Fibroblast of skin of left biceps (primary cell): ENCODE measurements at regions not wholly inside any gene's neighbourhood (a gene's known extent, or its start where the extent isn't known, plus 50 kb on each side); places are given as distances from the start of the nearest gene placed in this dataset.

Experiments
- DNase-seq, 2 experiments: peaks; one replicate each; pipeline ENCODE4 v3.0.0-alpha.2; 2013; ENCODE audit warnings: low read depth in 2 of 2

DNA sequence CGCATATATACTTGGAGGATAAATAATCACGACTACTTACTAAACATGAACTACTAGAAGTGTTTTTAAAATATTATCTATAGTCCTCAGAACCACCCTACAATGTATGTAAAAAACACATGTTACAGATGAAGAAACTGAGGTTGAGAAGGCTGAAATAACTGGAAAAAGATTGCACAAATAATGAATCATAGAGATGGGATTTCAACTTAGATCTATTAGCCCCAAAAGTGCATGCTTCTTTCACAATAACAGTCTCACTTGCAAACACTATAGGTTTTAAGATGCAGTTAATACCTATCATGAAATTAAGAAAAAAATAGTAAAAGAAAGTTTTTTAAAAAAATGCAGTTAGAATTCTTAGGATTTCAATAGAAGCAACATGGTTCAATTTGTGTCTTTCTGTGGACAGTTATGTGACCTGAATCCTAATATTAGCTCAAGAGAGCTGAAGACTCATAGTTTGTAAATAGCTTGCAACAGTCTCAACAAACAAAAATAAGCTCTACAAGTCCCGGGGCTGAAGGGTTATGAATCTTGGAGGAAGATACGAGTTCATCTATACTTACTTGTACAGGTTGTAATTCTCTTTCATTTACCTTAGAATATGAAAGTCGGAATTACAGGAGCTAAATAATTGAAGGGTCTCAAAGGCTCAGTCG lies 58.6 kb upstream of the NTPCR start:
- DNase-seq = no peak

DNA sequence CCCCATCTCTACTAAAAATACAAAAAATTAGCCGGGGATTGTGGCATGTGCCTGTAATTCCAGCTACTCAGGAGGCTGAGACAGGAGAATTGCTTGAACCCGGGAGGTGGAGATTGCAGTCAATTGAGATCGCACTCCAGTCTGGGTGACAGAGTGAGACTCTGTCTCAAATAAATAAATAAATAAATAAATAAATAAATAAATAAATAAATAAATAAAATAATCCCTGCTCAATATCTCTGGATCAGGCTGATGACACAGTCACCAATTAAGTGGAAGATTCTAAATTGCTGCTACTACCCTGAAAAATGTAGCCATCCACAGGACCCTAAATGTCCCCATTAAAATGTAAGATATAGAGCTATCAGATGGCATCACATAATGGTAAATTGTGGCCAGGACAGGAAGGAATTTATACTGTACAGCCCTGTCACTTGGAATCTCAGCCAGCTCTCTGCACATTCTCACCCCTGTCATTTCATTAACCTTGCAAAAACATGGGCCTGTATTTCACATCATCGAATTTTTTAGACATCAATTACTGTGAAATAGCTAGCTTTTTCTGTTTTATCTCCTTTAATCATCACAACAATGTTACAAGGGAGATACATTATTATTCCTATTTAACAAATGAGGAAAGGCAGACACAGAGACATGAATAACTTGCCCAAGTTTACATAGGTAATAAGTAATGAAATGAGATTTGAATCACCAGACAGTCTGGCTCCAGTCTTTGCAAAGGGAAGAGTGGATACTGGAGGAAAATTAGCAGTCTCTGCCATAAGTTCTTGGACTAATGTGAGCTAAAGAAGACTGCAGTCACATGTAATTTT lies 56.7 kb upstream of the NTPCR start:
- no peak for DNase-seq

- no peak for DNase-seq
Observed at GRCh38 chr1:232894436-232894835, 56.0 kb upstream of the NTPCR start.

DNA sequence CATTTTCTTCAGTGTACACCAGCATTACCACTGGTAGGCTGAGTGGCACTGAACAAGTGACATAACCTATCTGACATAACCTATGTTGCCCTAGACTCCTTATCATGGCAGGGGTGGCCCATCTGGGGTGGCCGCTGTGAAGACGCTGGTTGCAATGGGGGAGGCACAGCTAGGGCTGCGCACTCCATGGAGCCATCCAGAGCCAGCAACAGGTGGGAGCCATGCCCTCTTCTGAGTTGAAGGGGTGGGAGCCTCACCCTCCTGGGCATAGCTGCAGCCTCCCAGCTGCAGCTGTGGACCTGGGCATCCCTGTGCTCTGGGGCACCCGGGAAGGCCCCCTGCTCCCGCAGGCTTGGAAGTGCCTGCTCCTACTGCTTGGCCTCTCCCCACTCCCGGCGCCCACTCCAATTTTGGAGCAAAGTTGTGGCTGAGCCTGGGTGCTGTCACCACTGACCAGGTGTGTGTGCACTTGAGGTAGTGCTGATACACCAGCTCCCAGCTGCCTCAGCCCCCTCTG lies 52.4 kb upstream of the NTPCR start:
- no peak for DNase-seq

GRCh38 chr1:232899268-232899667 lies 51.1 kb upstream of the NTPCR start:
- no peak for DNase-seq

GRCh38 chr1:232899839-232900238 lies 50.6 kb upstream of the NTPCR start:
- DNase-seq = no peak
